Neural crest cell (in vitro differentiated cells): ENCODE measurements at regions not wholly inside any gene's neighbourhood (a gene's known extent, or its start where the extent isn't known, plus 50 kb on each side); places are given as distances from the start of the nearest gene placed in this dataset.

ENCODE experiments used
- DNase-seq: peaks from one replicate; pipeline ENCODE4 v3.0.0; 2021; ENCODE audit warnings: low read depth, mixed read lengths, low spot score
- H3K27ac Mint-ChIP-seq: one replicate; pipeline ENCODE4 v1.8.0; 2021; ENCODE audit warnings: mild to moderate bottlenecking, mixed read lengths; ENCODE audit not compliant: unreplicated experiment
- H3K27me3 Mint-ChIP-seq: 2 replicates; pipeline ENCODE4 v1.8.0; 2021; ENCODE audit warnings: low read depth, mild to moderate bottlenecking, mixed read lengths
- H3K36me3 Mint-ChIP-seq: 2 replicates; pipeline ENCODE4 v1.8.0; 2021; ENCODE audit warnings: low read depth, mild to moderate bottlenecking, mixed read lengths
- H3K4me1 Mint-ChIP-seq: 2 replicates; pipeline ENCODE4 v1.8.0; 2021; ENCODE audit warnings: mixed read lengths
- H3K4me3 Mint-ChIP-seq: one replicate; pipeline ENCODE4 v1.8.0; 2021; ENCODE audit warnings: mild to moderate bottlenecking, mixed read lengths
- H3K9me3 Mint-ChIP-seq: 2 replicates; pipeline ENCODE4 v1.8.0; 2021; ENCODE audit warnings: mixed read lengths
- TF ChIP-seq, protein P1 (sequence below): fragments of 200-600 bp; sonication (generic); conservative IDR thresholded peaks from 2 replicates; pipeline ENCODE4 v1.5.0; 2021; ENCODE audit warnings: antibody characterized with exemption, mild to moderate bottlenecking

DNA sequence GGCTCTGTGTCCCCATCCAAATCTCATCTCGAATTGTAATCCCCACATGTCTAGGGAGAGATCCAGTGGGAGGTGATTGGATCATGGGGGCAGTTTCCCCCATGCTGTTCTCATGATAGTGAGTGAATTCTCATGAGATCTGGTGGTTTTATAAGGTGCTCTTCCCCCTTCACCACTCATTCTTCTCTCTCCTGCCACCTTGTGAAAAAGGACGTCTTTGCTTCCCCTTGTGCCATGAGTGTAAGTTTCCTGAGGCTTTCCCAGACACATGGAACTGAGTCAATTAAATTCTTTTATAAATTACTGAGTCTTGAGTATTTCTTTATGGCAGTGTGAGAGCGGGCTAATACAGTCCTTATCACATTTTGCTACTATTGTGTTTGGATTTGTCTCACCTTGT lies 177.6 kb upstream of the SLC39A10 start:
- DNase-seq = no peak
- peaks cover 3% of the 10 kb centered on the region for H3K4me1 Mint-ChIP-seq
- no peak overlapping the region for H3K4me3 Mint-ChIP-seq
- no peaks in the 10 kb centered on the region for H3K36me3 Mint-ChIP-seq
- H3K27me3 Mint-ChIP-seq = no peaks in the 10 kb centered on the region
- TF ChIP-seq, protein P1, sequence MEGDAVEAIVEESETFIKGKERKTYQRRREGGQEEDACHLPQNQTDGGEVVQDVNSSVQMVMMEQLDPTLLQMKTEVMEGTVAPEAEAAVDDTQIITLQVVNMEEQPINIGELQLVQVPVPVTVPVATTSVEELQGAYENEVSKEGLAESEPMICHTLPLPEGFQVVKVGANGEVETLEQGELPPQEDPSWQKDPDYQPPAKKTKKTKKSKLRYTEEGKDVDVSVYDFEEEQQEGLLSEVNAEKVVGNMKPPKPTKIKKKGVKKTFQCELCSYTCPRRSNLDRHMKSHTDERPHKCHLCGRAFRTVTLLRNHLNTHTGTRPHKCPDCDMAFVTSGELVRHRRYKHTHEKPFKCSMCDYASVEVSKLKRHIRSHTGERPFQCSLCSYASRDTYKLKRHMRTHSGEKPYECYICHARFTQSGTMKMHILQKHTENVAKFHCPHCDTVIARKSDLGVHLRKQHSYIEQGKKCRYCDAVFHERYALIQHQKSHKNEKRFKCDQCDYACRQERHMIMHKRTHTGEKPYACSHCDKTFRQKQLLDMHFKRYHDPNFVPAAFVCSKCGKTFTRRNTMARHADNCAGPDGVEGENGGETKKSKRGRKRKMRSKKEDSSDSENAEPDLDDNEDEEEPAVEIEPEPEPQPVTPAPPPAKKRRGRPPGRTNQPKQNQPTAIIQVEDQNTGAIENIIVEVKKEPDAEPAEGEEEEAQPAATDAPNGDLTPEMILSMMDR = no peak
- peaks cover 2% of the 10 kb centered on the region for H3K9me3 Mint-ChIP-seq
- no peak overlapping the region for H3K27ac Mint-ChIP-seq

DNA sequence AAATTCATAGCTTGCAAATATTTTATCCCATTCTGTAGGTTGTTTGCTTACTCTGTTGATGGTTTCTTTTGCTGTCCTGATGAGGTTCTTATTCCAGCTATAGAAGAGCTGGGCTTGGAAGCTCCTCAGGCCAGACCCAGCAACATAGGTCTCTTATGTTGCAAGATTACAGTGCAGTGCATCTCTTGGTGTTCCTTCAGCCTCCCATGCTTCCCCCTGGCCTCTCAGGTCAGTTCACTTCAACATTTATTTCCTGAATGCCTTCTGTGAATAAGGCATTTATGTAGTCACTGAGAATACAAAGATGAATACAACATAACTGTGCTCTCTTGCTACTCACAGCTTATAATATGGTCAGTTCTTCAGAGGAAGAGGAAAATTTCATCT lies 179.0 kb upstream of the SLC39A10 start:
- no peak overlapping the region for H3K4me3 Mint-ChIP-seq
- H3K4me1 Mint-ChIP-seq = peaks cover 3% of the 10 kb centered on the region
- H3K9me3 Mint-ChIP-seq = peaks cover 2% of the 10 kb centered on the region
- H3K36me3 Mint-ChIP-seq = no peaks in the 10 kb centered on the region
- DNase-seq = no peak
- no peak overlapping the region for H3K27ac Mint-ChIP-seq
- H3K27me3 Mint-ChIP-seq = no peaks in the 10 kb centered on the region
- TF ChIP-seq, protein P1 = no peak

DNA sequence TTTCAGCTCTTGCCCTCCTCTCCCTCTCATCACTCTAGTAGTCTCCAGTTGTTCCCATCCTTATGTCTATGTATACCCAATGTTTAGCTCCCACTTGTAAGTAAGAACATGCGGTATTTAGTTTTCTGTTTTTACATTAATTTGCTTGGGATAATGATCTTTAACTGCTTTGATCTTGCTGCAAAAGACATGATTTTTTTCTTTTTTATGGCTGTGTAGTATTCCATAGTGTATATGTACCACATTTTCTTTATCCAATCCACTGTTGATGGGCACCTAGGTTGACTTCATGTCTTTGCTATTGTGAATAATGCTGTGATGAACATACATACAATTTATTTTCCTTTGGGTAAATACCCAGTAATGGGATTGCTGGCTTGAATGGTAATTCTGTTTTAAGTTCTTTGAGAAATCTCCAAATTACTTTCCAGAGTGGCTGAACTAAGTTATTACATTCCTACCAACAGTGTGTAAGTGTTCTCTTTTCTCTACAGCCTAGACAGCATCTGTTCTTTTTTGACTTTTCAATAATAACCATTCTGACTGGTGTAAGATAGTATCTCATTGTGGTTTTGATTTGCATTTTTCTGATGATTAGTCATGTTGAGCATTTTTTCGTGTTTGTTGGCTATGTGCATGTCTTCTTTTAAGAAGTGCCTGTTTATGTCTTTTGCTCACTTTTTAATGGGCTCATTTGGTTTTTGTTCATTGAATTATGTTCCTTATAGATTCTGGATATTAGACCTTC lies 179.6 kb upstream of the SLC39A10 start:
- Mint-ChIP-seq H3K27ac (no peak overlapping the region), H3K4me1 (peaks cover 3% of the 10 kb centered on the region), H3K4me3 (no peak overlapping the region), H3K9me3 (peaks cover 2% of the 10 kb centered on the region), H3K27me3 (no peaks in the 10 kb centered on the region), H3K36me3 (no peaks in the 10 kb centered on the region)
- TF ChIP-seq, protein P1 = no peak
- DNase-seq = no peak

DNA sequence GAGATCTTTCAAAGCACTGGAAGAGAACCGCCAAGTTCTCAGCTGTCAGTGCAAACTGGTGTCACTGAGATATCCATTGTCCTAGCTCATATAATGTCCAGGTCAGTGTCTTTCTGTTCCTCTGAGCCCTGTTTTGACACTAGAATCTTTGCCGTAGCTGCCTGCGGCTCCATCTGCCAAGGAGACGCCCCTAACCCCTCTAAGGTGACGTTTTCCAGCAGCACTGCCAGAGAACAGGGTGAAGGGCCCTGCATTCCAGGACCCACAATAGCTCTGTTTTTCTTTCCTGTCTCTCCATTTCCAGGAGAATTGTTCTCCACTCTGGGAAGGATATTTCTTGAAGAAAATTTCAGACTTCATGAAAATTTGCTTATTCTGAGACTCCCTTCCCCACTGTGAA lies 181.7 kb upstream of the SLC39A10 start:
- Mint-ChIP-seq H3K4me3 (no peak overlapping the region), H3K27me3 (no peaks in the 10 kb centered on the region), H3K27ac (no peak overlapping the region), H3K36me3 (no peaks in the 10 kb centered on the region), H3K9me3 (peaks cover 2% of the 10 kb centered on the region), H3K4me1 (peaks cover 3% of the 10 kb centered on the region)
- TF ChIP-seq, protein P1 = no peak
- DNase-seq = no peak

DNA sequence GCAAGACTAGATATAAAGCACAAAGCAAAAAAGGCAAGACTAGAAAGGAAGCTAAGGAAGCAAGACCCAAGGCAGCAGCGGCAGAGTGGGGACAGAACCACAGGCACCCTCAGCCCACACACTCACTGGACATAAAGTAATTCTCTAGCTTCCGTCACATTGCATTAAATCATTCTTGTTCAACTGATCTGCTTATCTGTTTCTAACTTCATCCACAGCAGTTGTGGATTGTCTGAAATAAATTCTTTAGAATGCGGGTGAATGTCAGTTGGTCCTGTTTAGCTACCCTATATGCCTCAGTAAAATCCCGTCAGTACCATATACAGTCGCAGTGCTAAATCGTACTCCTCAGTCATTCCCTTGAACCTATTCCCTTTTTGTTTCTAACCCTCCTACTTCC lies 183.2 kb upstream of the SLC39A10 start:
- Mint-ChIP-seq H3K4me3 (no peak overlapping the region), H3K9me3 (no peaks in the 10 kb centered on the region), H3K4me1 (peaks cover 3% of the 10 kb centered on the region), H3K27me3 (no peaks in the 10 kb centered on the region), H3K27ac (no peak overlapping the region), H3K36me3 (no peaks in the 10 kb centered on the region)
- TF ChIP-seq, protein P1 = no peak
- no peak for DNase-seq
